Caco-2 (cell line): ENCODE measurements at regions not wholly inside any gene's neighbourhood (a gene's known extent, or its start where the extent isn't known, plus 50 kb on each side); places are given as distances from the start of the nearest gene placed in this dataset.

Experiments used
- BruUV-seq: library from RNA; stranded (reverse); fragments of 400-500 nt; replicated peaks from 2 replicates; lab custom pipeline; 2021; lab: Mats Ljungman, UMichigan
- CTCF ChIA-PET: fragments of 300-600 bp; sonication (Branson Sonifier 250); formaldehyde crosslinking; loops from one replicate; lab custom pipeline; 2022; ENCODE audit warnings: antibody characterized with exemption; lab: Charles Lee
- POLR2A ChIA-PET: fragments of 300-600 bp; sonication (Branson Sonifier 250); formaldehyde crosslinking; loops from one replicate; lab custom pipeline; 2022; ENCODE audit warnings: antibody characterized with exemption; lab: Charles Lee
- DNase-seq, 2 experiments: peaks; one replicate each; pipeline versions ENCODE4 v3.0.0 to v3.0.0-alpha.2; 2020 to 2022
- H3K27me3 ChIP-seq: replicated peaks from 2 replicates; pipeline ENCODE4 v1.6.0; 2011; ENCODE audit warnings: low read length; ENCODE audit not compliant: control insufficient read depth, insufficient read depth
- H3K36me3 ChIP-seq: 2 replicates; pipeline ENCODE4 v1.5.1; 2011; ENCODE audit warnings: low read length; ENCODE audit not compliant: control insufficient read depth, insufficient read depth
- H3K4me1 ChIP-seq: fragments of 250-450 bp; sonication (Bioruptor Pico); 2 replicates; pipeline ENCODE4 v1.5.1; 2020; ENCODE audit warnings: mild to moderate bottlenecking
- H3K4me3 ChIP-seq: 2 replicates; pipeline ENCODE4 v1.5.1; 2011; ENCODE audit warnings: low read depth, mild to moderate bottlenecking, control low read depth, low read length
- H3K9me3 ChIP-seq: fragments of 250-450 bp; sonication (Bioruptor Pico); 2 replicates; pipeline ENCODE4 v1.5.1; 2020; ENCODE audit warnings: mild to moderate bottlenecking, moderate library complexity
- H3K27ac Mint-ChIP-seq: one replicate; pipeline ENCODE4 v1.8.0; 2022; ENCODE audit warnings: mixed read lengths; ENCODE audit not compliant: unreplicated experiment
- H3K27me3 Mint-ChIP-seq: one replicate; pipeline ENCODE4 v1.8.0; 2022; ENCODE audit warnings: mixed read lengths; ENCODE audit not compliant: insufficient read depth, unreplicated experiment
- H3K36me3 Mint-ChIP-seq: one replicate; pipeline ENCODE4 v1.8.0; 2022; ENCODE audit warnings: mild to moderate bottlenecking, mixed read lengths; ENCODE audit not compliant: insufficient read depth, unreplicated experiment
- H3K4me1 Mint-ChIP-seq: one replicate; pipeline ENCODE4 v1.8.0; 2022; ENCODE audit warnings: low read depth, mixed read lengths; ENCODE audit not compliant: unreplicated experiment
- H3K4me3 Mint-ChIP-seq: one replicate; pipeline ENCODE4 v1.8.0; 2022; ENCODE audit warnings: mild to moderate bottlenecking, moderate library complexity, mixed read lengths; ENCODE audit not compliant: unreplicated experiment
- H3K9me3 Mint-ChIP-seq: one replicate; pipeline ENCODE4 v1.8.0; 2022; ENCODE audit warnings: mixed read lengths; ENCODE audit not compliant: unreplicated experiment
- CTCF ChIP-seq, 2 experiments: fragments of 200-600 bp in 1 of 2; IDR thresholded peaks; 1 replicate in 1 of 2; 2 replicates in 1 of 2; pipeline versions ENCODE4 v1.5.1 to v1.8.0; 2011 to 2022; ENCODE audit warnings: antibody characterized with exemption in 1 of 2, control low read depth in 1 of 2, inconsistent platforms in 1 of 2, low read depth in 1 of 2, low read length in 1 of 2, mild to moderate bottlenecking in 1 of 2, moderate library complexity in 1 of 2; ENCODE audit not compliant: insufficient read depth in 1 of 2, severe bottlenecking in 1 of 2, unreplicated experiment in 1 of 2
- intact Hi-C: fragments of 100-400 bp; cut with micrococcal nuclease; formaldehyde crosslinking; loops from one replicate; pipeline ENCODE4 v1.10.0; 2022; ENCODE audit not compliant: unreplicated experiment

GRCh38 chr7:26965724-26966123 is 101.3 kb upstream of the SKAP2 start:
- Histone ChIP-seq H3K27me3 (no peaks in the 10 kb centered on the region), H3K9me3 (no peaks in the 10 kb centered on the region), H3K4me3 (no peak overlapping the region), H3K4me1 (0 out of 2 replicates have a peak, but pooled peaks cover 8% of the 10 kb centered on the region), H3K36me3 (no peaks in the 10 kb centered on the region)
- Mint-ChIP-seq H3K4me1 (no peaks in the 10 kb centered on the region), H3K9me3 (no peaks in the 10 kb centered on the region), H3K27me3 (no peaks in the 10 kb centered on the region), H3K36me3 (no peaks in the 10 kb centered on the region), H3K27ac (no peak overlapping the region), H3K4me3 (no peak overlapping the region)
- ChIA-PET CTCF (no interaction called here), POLR2A (no interaction called here)
- DNase-seq, result peak; percentile 12 to 40
- intact Hi-C loops, result no loop called here
- no peak for TF ChIP-seq CTCF (IDR thresholded peaks at IDR 0.05; ENCODE audit: insufficient read depth in 1 of 2, low read depth in 1 of 2, low read length in 1 of 2, severe bottlenecking in 1 of 2, unreplicated experiment in 1 of 2)
- BruUV-seq, result no TSS peak

DNA sequence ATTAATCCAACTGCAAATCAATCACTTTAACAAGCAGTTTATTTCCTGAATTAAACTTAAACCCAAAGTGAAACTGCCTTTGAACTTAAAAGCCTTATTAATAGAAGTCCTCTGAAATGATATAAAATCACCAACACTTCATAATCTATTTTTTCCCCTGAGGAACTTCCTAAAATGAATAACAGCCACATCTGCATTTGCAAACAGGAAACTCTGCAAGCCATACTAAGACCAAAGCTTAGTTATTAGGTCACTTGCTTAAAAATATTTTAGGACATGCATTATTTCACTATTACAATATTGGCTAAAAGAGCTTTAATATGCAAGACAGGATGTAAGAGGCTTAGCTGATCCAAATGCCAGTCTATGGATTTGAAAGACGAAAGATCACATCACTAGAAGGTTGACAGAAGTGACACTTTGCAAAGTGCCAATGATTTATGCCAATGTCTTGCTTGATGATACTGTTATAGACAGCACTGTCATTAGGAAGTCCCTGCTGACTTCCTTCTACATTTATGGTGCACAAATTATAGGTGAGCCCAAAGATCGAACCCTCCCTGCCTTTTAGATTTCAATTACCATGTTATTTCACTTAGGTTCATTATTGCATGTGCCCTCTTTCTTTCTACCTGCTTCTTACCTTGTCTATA is 99.9 kb upstream of the SKAP2 start:
- no peaks in the 10 kb centered on the region for H3K9me3 Mint-ChIP-seq
- Histone ChIP-seq H3K4me3 (no peak overlapping the region), H3K9me3 (no peaks in the 10 kb centered on the region), H3K27me3 (no peaks in the 10 kb centered on the region), H3K4me1 (0 out of 2 replicates have a peak, but pooled peaks cover 8% of the 10 kb centered on the region), H3K36me3 (no peaks in the 10 kb centered on the region)
- BruUV-seq, result no TSS peak
- CTCF ChIA-PET, result no interaction called here
- POLR2A ChIA-PET, result no interaction called here
- intact Hi-C loops, result no loop called here
- H3K4me3 Mint-ChIP-seq, result no peak overlapping the region
- H3K27ac Mint-ChIP-seq, result no peak overlapping the region
- DNase-seq, result no peak
- no peaks in the 10 kb centered on the region for H3K36me3 Mint-ChIP-seq
- H3K4me1 Mint-ChIP-seq, result no peaks in the 10 kb centered on the region
- H3K27me3 Mint-ChIP-seq, result no peaks in the 10 kb centered on the region
- no peak for TF ChIP-seq CTCF (IDR thresholded peaks at IDR 0.05; ENCODE audit: insufficient read depth in 1 of 2, low read depth in 1 of 2, low read length in 1 of 2, severe bottlenecking in 1 of 2, unreplicated experiment in 1 of 2)

GRCh38 chr7:26959290-26959689 is 94.9 kb upstream of the SKAP2 start:
- POLR2A ChIA-PET, result no interaction called here
- no peaks in the 10 kb centered on the region for H3K36me3 ChIP-seq
- CTCF ChIA-PET, result no interaction called here
- H3K36me3 Mint-ChIP-seq, result no peaks in the 10 kb centered on the region
- H3K27me3 ChIP-seq, result no peaks in the 10 kb centered on the region
- no peaks in the 10 kb centered on the region for H3K27me3 Mint-ChIP-seq
- intact Hi-C loops, result no loop called here
- no peak overlapping the region for H3K4me3 Mint-ChIP-seq
- DNase-seq, result no peak
- no peaks in the 10 kb centered on the region for H3K4me1 Mint-ChIP-seq
- H3K27ac Mint-ChIP-seq, result no peak overlapping the region
- no peaks in the 10 kb centered on the region for H3K4me1 ChIP-seq
- no TSS peak for BruUV-seq
- no peak overlapping the region for H3K4me3 ChIP-seq
- no peaks in the 10 kb centered on the region for H3K9me3 ChIP-seq
- TF ChIP-seq CTCF (IDR thresholded peaks at IDR 0.05; ENCODE audit: insufficient read depth in 1 of 2, low read depth in 1 of 2, low read length in 1 of 2, severe bottlenecking in 1 of 2, unreplicated experiment in 1 of 2), result no peak
- H3K9me3 Mint-ChIP-seq, result no peaks in the 10 kb centered on the region
